Choroid plexus epithelial cell (primary cell): ENCODE measurements at regions not wholly inside any gene's neighbourhood (a gene's known extent, or its start where the extent isn't known, plus 50 kb on each side); places are given as distances from the start of the nearest gene placed in this dataset.

Source experiments
- DNase-seq: peaks from one replicate; pipeline ENCODE4 v3.0.0-alpha.2; 2010; ENCODE audit warnings: low read depth
- H3K4me3 ChIP-seq: 2 replicates; pipeline ENCODE4 v1.5.1; 2011; ENCODE audit warnings: low read depth, mild to moderate bottlenecking, control low read depth, low read length, moderate library complexity
- TF ChIP-seq, protein P1 (sequence below): conservative IDR thresholded peaks from 2 replicates; pipeline ENCODE4 v1.5.1; 2011; ENCODE audit warnings: low read depth, mild to moderate bottlenecking, control low read depth, inconsistent platforms, low read length, moderate library complexity

DNA sequence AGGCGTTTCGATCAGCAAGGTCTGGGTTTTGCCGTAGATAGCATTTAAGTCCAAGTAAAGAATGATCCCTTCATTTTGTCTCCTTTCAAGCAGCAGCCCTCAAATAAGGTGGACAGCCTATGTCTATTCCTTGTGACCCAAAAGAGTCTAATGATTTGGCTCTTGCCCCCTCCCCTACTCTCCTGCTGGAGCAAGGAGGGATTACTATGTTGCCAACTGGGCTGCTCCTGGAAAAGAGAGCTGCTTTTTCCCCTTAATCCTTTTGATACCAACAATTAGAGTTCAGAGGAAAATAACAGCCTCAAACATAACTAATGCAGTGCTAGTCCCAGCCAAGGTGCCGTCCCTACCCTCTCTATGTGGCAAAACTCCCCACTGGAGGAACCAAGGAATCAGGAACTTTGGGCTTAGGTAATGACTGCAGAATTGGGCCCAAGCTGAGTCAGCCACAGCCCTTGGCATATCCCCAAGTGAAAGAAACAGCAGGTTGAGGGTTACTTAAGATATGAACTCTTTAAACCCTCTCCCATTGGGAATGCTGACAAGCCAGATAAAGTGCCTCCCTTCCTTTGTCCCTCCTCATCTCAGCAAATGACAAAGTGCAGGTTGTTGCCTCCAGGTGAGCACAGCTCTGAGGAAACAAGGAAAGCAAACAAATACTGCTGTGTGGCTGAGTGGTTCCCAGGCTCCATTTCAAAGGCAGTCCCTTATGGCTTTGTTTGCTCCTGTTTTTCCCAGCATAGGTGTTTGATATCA, 643.7 kb downstream of the INHBA start:
- no peak for DNase-seq
- H3K4me3 ChIP-seq = no peak overlapping the region
- TF ChIP-seq, protein P1, sequence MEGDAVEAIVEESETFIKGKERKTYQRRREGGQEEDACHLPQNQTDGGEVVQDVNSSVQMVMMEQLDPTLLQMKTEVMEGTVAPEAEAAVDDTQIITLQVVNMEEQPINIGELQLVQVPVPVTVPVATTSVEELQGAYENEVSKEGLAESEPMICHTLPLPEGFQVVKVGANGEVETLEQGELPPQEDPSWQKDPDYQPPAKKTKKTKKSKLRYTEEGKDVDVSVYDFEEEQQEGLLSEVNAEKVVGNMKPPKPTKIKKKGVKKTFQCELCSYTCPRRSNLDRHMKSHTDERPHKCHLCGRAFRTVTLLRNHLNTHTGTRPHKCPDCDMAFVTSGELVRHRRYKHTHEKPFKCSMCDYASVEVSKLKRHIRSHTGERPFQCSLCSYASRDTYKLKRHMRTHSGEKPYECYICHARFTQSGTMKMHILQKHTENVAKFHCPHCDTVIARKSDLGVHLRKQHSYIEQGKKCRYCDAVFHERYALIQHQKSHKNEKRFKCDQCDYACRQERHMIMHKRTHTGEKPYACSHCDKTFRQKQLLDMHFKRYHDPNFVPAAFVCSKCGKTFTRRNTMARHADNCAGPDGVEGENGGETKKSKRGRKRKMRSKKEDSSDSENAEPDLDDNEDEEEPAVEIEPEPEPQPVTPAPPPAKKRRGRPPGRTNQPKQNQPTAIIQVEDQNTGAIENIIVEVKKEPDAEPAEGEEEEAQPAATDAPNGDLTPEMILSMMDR = no peak

DNA sequence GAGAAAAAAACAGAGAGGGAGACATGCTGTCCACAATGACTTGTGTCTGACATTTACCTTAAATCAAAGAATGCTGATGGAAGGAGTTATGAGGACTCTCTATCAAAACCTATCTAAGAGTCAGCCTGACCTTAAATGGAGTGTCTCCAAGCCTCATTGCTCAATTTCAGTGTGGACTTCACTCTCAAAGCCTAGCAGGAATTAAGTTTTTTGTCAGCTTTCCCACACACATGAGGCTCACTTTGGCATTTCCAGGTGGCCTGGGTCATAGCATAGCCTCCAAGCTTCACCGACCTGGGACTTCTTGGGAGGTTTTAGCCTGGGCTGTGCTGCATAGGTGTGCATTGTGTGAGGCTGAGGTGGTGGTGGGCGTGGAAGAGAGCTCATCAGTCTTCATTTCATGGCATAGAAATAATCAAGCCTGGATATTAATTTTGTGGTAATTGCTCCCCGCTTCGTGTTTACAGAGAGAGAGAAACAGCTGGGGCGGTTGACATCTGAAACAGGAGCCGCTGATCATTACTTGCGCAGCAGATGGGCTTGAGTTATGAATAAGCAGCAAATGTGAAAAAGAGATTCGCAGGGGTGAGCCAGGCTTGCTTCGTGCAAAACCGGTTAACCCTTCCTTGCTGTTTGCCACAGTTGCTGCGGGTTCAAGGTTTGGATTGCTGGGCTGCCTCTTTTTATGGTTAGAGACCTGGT, 647.8 kb downstream of the INHBA start:
- no peak overlapping the region for H3K4me3 ChIP-seq
- TF ChIP-seq, protein P1 = no peak
- DNase-seq = no peak

DNA sequence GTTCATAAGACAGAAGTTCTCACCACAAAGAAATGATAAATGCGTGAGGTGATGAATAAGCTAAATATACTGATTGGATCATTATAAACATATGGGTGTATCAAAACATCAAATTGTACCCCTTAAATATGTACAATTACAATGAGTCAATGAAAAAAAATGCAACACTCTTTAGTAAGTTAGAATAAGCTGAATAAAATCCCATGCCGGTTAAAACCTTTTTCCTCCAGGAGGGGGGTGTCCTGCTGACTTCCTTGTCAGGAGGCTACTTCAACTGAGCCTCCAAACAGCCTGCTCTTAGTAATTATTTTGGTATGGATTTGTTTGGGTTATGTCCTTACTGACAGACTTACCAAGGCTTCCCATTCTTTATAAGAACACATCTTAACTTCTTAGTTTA, 649.1 kb downstream of the INHBA start:
- H3K4me3 ChIP-seq = no peak overlapping the region
- peak; percentile 46 for DNase-seq
- TF ChIP-seq, protein P1 = peak; percentile 32

DNA sequence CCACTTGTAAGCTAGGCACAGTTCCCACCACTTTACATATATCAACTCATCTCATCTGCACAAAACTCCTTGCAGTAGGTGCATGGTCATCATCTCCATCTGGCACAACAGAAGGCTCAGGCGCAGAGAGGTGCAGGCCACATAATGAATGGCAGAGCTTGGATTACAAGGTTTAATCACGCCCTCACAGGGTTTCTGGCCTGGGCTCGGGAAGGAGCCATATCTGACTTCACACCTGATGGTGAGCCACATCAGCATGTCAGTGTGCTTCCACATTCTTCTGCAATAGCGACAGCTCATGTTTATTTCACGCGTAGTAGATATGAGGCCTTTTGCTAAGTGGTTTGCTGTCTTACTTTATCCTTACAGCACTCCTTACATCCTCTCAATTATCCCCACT, 650.2 kb downstream of the INHBA start:
- H3K4me3 ChIP-seq = no peak overlapping the region
- no peak for DNase-seq
- TF ChIP-seq, protein P1 = no peak

DNA sequence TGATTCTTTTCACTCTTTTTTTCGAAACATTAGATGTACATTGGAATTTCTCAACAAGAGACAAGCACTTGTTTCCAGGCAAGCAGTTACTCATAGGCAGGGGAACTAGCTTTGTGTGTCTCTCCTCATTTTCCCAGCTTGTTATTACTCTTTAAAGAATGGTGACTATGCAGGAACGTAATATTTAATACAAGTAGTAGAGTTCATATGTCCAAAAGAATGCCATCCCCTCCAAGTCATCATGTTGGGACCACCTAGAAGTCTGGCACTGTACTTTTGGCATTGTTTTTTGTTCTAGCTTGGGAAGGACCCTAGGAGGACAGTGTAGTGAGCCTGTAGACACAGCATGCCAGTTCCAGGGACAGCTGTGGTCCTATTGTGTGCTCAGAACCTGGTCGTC, 650.7 kb downstream of the INHBA start:
- no peak overlapping the region for H3K4me3 ChIP-seq
- TF ChIP-seq, protein P1 = no peak
- no peak for DNase-seq

DNA sequence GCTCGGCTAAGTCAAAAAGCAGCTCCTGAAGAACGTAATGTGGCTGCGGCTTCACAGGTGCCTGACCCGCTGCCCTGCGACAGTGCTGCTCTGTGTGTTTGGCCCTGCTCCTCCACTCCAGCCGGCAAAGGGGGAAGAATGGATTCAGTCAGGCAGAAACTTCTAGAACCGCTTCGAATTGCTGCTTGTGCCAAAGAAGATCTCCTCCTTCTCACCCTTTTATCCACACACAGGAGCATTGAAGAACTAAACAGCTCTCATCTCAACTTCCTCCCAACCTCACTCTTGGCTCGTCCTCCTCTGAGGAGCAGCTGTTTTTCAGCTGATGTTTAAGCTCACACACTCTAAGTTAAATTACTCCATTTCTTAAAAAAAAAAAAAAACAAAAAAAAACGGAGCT, 651.4 kb downstream of the INHBA start:
- TF ChIP-seq, protein P1 = no peak
- DNase-seq = no peak
- no peak overlapping the region for H3K4me3 ChIP-seq
